ENCODE measurements at regions not wholly inside any gene's neighbourhood (a gene's known extent, or its start where the extent isn't known, plus 50 kb on each side); places are given as distances from the start of the nearest gene placed in this dataset.

- no peak for DNase-seq
Measured at GRCh38 chr11:10618490-10618889, 50.0 kb upstream of the LYVE1 start.
